Breast epithelium (tissue), 3 donors: ENCODE measurements at regions not wholly inside any gene's neighbourhood (a gene's known extent, or its start where the extent isn't known, plus 50 kb on each side); places are given as distances from the start of the nearest gene placed in this dataset.

Experiments used
- POLR2A ChIP-seq: fragments of 450-650 bp; IDR thresholded peaks from one replicate; pipeline ENCODE4 v1.6.1; 2016; ENCODE audit warnings: antibody characterized with exemption, mild to moderate bottlenecking, moderate library complexity
- TF ChIP-seq, protein P1 (sequence below), 3 donors: fragments of 450-650 bp; IDR thresholded peaks; one replicate each; pipeline ENCODE4 v1.5.1; 2016 to 2017; ENCODE audit warnings: antibody characterized with exemption in 3 of 3, mild to moderate bottlenecking in 3 of 3, moderate library complexity in 3 of 3

- TF ChIP-seq, protein P1, sequence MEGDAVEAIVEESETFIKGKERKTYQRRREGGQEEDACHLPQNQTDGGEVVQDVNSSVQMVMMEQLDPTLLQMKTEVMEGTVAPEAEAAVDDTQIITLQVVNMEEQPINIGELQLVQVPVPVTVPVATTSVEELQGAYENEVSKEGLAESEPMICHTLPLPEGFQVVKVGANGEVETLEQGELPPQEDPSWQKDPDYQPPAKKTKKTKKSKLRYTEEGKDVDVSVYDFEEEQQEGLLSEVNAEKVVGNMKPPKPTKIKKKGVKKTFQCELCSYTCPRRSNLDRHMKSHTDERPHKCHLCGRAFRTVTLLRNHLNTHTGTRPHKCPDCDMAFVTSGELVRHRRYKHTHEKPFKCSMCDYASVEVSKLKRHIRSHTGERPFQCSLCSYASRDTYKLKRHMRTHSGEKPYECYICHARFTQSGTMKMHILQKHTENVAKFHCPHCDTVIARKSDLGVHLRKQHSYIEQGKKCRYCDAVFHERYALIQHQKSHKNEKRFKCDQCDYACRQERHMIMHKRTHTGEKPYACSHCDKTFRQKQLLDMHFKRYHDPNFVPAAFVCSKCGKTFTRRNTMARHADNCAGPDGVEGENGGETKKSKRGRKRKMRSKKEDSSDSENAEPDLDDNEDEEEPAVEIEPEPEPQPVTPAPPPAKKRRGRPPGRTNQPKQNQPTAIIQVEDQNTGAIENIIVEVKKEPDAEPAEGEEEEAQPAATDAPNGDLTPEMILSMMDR (IDR thresholded peaks at IDR 0.05): peak; percentile 19 to 44 (median 42)
- TF ChIP-seq POLR2A: no peak
Measured at GRCh38 chr15:85858586-85859375, 64.1 kb upstream of the KLHL25 start.
